ENCODE measurements at regions not wholly inside any gene's neighbourhood (a gene's known extent, or its start where the extent isn't known, plus 50 kb on each side); places are given as distances from the start of the nearest gene placed in this dataset.
A peak's percentile ranks its signal among the peaks of the same experiment; 100 is the strongest.

- DNase-seq = no peak
Observed at GRCh38 chrX:7789200-7789599, 53.8 kb upstream of the VCX start.

DNA sequence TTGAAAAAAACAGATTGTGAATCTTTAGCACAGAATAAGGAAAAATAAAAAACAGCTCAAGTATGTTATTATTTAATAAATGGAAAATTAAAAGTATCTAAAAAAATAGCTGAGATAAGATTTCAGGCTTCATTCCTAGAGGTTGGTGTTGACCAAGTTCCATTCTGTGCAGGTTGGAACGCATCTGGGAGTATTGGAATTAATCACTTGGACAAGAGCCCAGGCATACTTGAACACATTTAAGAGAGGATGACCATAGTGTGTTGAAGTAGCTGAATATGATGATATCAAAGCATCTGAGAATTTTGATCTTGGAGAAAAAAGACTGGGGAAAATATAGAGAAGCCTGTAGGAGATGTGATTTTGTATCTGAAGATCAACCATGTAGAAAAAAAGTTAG is 54.6 kb upstream of the VCX start:
- no peak for DNase-seq

DNA sequence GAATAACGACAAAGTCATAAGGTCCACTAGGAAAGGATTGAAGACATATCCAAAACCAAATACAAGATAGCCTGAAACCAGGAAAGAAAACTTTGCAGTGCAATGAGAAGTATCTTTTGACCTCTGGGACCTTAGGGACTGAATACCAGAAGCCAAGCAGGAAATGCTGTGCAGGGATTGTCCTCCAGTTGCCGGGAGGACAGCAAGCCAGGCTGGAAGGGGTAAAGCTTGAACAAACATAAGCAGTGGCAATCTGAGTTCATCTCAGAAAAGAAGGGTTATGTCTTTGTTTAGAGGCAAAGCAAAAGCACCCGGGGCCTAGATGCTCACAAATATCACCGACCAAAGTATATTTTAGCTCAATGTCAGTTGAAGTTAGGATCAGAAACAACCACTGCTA is 55.3 kb upstream of the VCX start:
- no peak for DNase-seq

- DNase-seq = no peak
Observed at GRCh38 chrX:7784580-7784979, 58.4 kb upstream of the VCX start.

GRCh38 chrX:7779644-7780043 is 63.3 kb upstream of the VCX start:
- DNase-seq = no peak

DNA sequence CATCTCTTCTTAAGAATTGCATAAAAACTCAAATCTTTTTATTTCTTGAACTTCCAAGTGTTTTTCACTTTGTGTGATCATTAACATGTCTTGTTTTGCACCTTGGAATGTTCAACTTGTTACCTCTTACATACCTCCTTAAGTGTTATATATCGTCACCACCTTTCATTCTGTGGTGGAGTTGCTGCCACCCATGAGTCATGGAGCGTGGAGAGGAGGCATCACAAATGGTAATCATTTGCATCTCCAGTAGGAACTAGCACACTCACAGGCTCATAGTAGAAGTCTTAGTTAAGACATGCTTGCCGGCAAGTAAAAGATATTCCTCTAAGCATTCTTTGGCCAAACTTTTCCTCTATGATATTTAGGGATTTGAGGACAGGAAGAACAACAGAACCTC is 67.0 kb upstream of the VCX start:
- DNase-seq = no peak

GRCh38 chrX:7771788-7772438 is 71.1 kb upstream of the VCX start:
- DNase-seq = no peak

DNA sequence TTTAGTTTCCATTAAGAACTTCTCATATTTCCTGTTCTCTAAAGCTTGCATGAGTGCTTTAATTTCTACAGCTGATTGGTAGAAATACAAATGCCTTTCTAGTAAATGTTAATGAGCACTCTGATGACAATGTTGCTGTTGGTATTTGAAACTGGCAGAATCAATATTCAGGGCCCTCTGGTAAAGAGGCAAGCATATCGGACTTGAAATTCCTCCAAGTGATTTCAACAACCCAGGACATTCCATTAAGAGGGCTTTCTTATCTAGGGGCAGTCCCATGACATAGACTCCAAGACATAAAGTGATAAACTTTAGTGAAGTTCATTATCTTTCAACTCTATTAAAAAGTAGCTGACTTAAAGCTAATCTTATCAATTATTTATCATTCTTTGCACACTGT is 83.1 kb upstream of the VCX start:
- no peak for DNase-seq

DNA sequence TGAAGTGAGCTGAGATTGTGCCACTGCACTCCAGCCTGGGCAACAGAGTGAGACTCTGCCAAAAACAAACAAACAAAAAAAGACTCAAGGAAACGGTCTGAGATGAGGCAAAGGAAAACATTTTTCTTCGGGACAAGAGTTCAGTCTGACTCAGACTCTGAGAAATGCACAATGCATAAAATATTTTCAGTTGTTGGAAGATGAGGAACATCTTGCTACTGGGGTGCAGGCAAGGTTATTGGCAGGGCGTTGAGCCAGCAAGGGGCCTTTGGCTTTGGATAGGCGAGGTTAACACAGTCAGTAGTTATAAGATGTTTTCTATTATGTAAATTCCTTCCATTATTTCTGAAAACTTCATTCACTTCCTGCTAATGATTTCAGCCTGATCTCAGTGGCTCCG is 96.1 kb upstream of the VCX start:
- no peak for DNase-seq

DNA sequence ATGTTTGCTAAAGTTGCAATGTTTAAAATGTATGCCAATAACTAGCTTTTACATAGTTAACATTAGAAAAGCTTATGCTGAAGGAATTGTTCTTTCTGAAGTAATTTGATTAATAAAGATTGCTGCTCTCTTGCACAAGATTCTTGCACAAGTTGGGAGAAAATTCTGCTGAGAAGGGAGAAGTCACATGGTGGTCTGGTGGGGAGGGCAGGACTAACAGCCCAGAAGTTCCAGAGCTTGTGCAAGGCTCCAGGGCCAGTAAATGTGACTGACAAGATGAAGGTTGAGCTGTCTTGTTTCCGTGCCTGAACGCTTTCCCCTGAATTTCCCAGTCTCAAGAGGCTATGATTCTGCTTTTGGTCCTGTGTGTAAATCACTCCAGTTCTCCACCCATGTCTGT is 112.9 kb upstream of the VCX start:
- no peak for DNase-seq

DNA sequence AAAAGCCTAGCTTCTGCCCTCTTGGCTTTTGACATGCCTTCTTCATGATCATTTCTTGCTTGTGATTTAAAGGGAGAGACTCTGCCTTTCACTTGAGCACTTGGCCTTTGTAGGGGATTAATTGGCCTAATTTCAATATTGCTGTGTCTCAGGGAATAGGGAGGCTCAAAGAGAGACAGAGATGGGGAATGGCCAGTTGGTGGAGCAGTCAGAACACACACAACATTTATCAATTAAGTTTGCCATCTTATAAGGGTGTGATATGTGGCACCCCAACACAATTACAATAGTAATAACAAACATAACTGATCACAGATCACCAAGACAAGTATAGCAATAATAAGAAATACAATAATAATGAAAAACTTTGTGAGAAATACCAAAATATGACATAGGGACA is 122.5 kb upstream of the VCX start:
- DNase-seq = no peak

- no peak for DNase-seq
Observed at GRCh38 chrX:7714351-7714750, 128.6 kb upstream of the VCX start.

DNA sequence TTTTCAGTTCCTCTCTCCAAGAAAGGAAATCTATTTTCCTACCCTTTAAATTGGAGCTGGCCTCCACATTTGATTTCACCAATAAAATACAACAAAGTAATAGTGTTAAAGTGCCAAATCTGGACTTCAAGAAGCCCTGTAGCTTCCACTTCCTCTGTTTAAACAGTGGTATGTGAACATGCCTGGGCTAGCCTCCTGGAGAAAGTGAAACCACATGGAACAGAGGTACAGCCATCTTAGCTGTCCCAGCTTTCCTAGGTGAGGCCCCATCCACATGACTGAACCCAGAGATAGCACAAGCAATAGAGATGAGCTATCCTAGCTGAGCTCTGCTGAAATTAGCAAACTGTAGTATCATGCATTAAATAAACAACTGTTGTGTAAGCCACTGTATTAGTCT is 131.8 kb upstream of the VCX start:
- DNase-seq = no peak

GRCh38 chrX:7709845-7710244 is 133.1 kb upstream of the VCX start:
- DNase-seq = no peak

DNA sequence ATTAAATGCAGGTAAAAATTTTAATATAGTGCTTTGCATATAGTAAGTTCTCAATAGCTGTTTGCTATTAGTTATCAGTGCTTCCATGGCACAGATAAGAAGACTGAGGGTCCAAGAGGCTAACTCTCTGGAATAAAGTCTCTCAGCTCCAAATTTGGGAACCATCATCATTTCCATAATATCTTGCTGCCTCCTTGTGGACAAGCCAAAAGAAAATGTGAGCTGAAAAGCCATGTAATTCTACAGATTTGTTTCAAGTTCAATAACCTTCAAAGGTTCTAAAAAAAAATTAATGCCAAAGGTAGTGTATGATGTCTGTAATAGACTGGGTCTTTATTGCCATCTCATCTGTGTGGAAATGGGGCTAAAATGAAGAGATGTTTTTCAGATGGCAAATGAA is 136.9 kb upstream of the VCX start:
- peak; percentile 12 for DNase-seq

GRCh38 chrX:7704205-7704604 is 138.8 kb upstream of the VCX start:
- no peak for DNase-seq

DNA sequence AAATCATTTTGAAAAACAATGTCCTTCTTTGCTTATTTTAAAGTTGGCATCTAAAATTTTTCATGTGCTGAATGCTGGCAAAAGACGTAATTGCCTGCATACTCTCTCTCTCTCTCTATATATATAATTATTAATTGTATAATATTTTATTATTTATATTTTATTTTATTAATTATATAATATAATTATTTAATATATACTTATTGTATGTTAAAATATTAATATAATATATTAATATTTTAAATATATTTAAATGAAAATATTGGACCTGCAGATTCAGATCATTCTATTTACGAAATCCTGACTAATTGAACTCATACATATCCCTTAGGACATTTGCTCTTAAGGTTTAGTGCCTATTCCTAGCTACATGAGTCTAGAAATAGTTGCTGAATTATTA is 144.7 kb upstream of the VCX start:
- DNase-seq = no peak

- DNase-seq = no peak
Observed at GRCh38 chrX:7690842-7691241, 152.1 kb upstream of the VCX start.

- peak; percentile 53 for DNase-seq
Observed at GRCh38 chrX:7689791-7690412, 153.1 kb upstream of the VCX start.

GRCh38 chrX:7680181-7680580 is 162.8 kb upstream of the VCX start:
- no peak for DNase-seq

DNA sequence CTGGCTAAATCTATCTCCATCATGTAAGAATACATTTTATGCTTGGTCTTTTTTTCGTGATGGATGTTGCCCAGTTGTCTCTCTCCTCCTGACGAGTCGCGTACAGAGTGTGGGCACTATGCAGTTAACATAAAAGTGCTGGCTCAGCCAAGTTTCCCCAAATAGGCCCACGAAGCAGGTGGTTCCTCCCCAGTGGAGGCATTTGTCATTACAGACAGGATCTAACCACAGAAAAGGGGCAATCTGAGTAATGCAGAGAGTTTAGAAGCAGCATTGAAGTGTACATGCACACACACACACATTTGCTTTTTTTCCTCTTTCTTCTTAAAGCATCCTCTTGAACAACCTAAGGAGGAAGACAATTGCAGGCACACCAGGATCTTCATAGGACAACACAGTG is 188.7 kb upstream of the VCX start:
- no peak for DNase-seq

GRCh38 chrX:7647831-7648230 is 195.1 kb upstream of the VCX start:
- DNase-seq = no peak

- DNase-seq = no peak
Observed at GRCh38 chrX:7641141-7641540, 201.8 kb upstream of the VCX start.

GRCh38 chrX:7640392-7640791 is 202.6 kb upstream of the VCX start:
- DNase-seq = no peak

DNA sequence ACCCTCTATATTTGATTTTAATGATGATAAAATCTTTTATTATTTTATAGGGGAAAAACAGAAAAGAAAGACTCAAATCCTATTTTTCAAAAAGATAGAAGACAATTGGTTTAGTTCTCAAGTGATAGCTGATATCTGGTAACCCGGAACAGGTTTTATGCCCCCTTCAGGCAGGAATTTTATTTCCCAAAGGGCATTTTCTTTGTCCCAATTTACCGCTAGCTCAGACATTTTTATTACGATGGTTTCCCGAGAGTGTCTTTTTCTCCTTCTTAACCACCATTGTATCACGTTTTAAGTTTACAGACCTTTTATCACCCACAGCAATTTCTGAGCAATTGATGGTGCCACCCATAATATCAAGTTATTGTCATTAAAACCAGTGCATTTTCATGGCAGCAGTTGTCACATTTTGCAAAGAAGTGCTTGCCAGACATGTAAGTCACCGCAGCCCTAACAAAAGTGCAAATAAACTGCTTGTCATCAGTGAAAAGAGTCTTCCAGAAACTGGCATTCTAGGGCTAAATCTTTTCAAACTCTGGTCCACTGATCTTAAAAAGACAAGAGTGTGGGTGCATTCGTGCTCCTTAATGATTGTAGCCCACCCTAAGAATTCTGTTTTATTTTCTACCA is 204.8 kb upstream of the VCX start:
- DNase-seq = no peak
